ENCODE measurements at regions not wholly inside any gene's neighbourhood (a gene's known extent, or its start where the extent isn't known, plus 50 kb on each side); places are given as distances from the start of the nearest gene placed in this dataset.

GRCh38 chr7:131829947-131830558, 273.6 kb upstream of the PODXL start:
- POLR2A ChIA-PET: no interaction called here
- Histone ChIP-seq H3K27ac (ENCODE audit: low read depth in 2 of 2, low read length in 1 of 2) (no peak overlapping the region), H2AFZ (ENCODE audit: low read depth) (no peak overlapping the region), H3K9me3 (no peaks in the 10 kb centered on the region), H3K4me2 (no peak overlapping the region), H3K36me3 (replicated peaks in 1 of 2; ENCODE audit: control insufficient read depth in 1 of 2, insufficient read depth in 2 of 2, low read length in 1 of 2) (no peaks in the 10 kb centered on the region), H3K4me1 (ENCODE audit: control insufficient read depth in 1 of 2, insufficient read depth in 2 of 2, low read depth in 1 of 2, low read length in 1 of 2) (no peaks in the 10 kb centered on the region), H3F3A (replicated peaks; ENCODE audit: insufficient read depth) (no peaks in the 10 kb centered on the region), H3K27me3 (ENCODE audit: insufficient read depth) (no peaks in the 10 kb centered on the region), H3K79me2 (ENCODE audit: insufficient read depth) (no peaks in the 10 kb centered on the region), H3K4me3 (ENCODE audit: low read depth in 2 of 2, low read length in 1 of 2) (no peak overlapping the region), H3K9ac (no peak overlapping the region), H3K9me2 (no peaks in the 10 kb centered on the region), H4K20me1 (ENCODE audit: insufficient read depth) (no peaks in the 10 kb centered on the region)
- peak; percentile 43 for DNase-seq
- no peak for TF ChIP-seq RXRA (IDR thresholded peaks at IDR 0.05; ENCODE audit: borderline replicate concordance, low read depth)
- no peak for TF ChIP-seq FOSL2 (IDR thresholded peaks at IDR 0.05; ENCODE audit: borderline replicate concordance, low read depth)
- no peak for TF ChIP-seq USF2 (IDR thresholded peaks at IDR 0.05; ENCODE audit: borderline replicate concordance, low read depth, low read length)
- TF ChIP-seq MXI1 (IDR thresholded peaks at IDR 0.05; ENCODE audit: low read depth, low read length): no peak
- WGBS (ENCODE audit: low lambda C conversion rate): 52% methylated on average over 17 of the region's 18 CpGs
- CTCF ChIA-PET: interaction anchor here (0.5 to 1.4 kb wide), 7 partner anchors 15 to 139 kb away, joined by 3 to 8 read pairs (median 3); no protein-coding TSS in a partner anchor

- no peak overlapping the region for H3K4me2 ChIP-seq
- no peak for DNase-seq
- no peak for TF ChIP-seq GABPA (IDR thresholded peaks at IDR 0.05; ENCODE audit: low read depth)
- TF ChIP-seq USF2 (IDR thresholded peaks at IDR 0.05; ENCODE audit: borderline replicate concordance, low read depth, low read length): no peak
- TF ChIP-seq FOSL2 (IDR thresholded peaks at IDR 0.05; ENCODE audit: borderline replicate concordance, low read depth): no peak
- no peak for TF ChIP-seq NRF1 (IDR thresholded peaks at IDR 0.05; ENCODE audit: low read depth, low read length)
- TF ChIP-seq RCOR1 (IDR thresholded peaks at IDR 0.05; ENCODE audit: low read length): no peak
- TF ChIP-seq MXI1 (IDR thresholded peaks at IDR 0.05; ENCODE audit: low read depth, low read length): no peak
- no peak for TF ChIP-seq RAD21 (IDR thresholded peaks at IDR 0.05; ENCODE audit: low read length)
- no peak for TF ChIP-seq POLR2AphosphoS5 (IDR thresholded peaks at IDR 0.05; ENCODE audit: low read depth, low read length)
- TF ChIP-seq PBX3 (IDR thresholded peaks at IDR 0.05): no peak
- TF ChIP-seq TAF1 (IDR thresholded peaks at IDR 0.05; ENCODE audit: borderline replicate concordance, low read depth, low read length): no peak
- TF ChIP-seq MEF2A (IDR thresholded peaks at IDR 0.05; ENCODE audit: borderline replicate concordance, low read depth): no peak
- no peak for TF ChIP-seq TEAD4 (IDR thresholded peaks at IDR 0.05; ENCODE audit: borderline replicate concordance, insufficient read depth)
- TF ChIP-seq EP300 (IDR thresholded peaks at IDR 0.05; ENCODE audit: borderline replicate concordance in 1 of 2, low read depth in 1 of 2, low read length in 1 of 2): no peak
- no peak for TF ChIP-seq JUND (IDR thresholded peaks at IDR 0.05)
- no peak for TF ChIP-seq CTCF (IDR thresholded peaks at IDR 0.05)
- no peak for TF ChIP-seq USF1 (IDR thresholded peaks at IDR 0.05; ENCODE audit: borderline replicate concordance, low read depth)
- TF ChIP-seq ZBTB33 (IDR thresholded peaks at IDR 0.05; ENCODE audit: borderline replicate concordance, low read depth): no peak
- TF ChIP-seq CHD2 (IDR thresholded peaks at IDR 0.05; ENCODE audit: low read length, partially characterized antibody): no peak
Measured at GRCh38 chr7:131827421-131827820, 271.0 kb upstream of the PODXL start.

More at GRCh38 chr7:131827421-131827820, 271.0 kb upstream of the PODXL start:
- no peak overlapping the region for H3K9ac ChIP-seq
- H2AFZ ChIP-seq (ENCODE audit: low read depth): no peak overlapping the region
- H3F3A ChIP-seq (replicated peaks; ENCODE audit: insufficient read depth): no peaks in the 10 kb centered on the region
- H3K4me1 ChIP-seq (ENCODE audit: control insufficient read depth in 1 of 2, insufficient read depth in 2 of 2, low read depth in 1 of 2, low read length in 1 of 2): no peaks in the 10 kb centered on the region
- ChIA-PET CTCF (interaction anchor here (0.7 to 1.6 kb wide), 3 partner anchors 8 to 32 kb away, joined by 3 to 6 read pairs (median 4); no protein-coding TSS in a partner anchor), POLR2A (no interaction called here)
- no peaks in the 10 kb centered on the region for H4K20me1 ChIP-seq (ENCODE audit: insufficient read depth)
- no peaks in the 10 kb centered on the region for H3K36me3 ChIP-seq (replicated peaks in 1 of 2; ENCODE audit: control insufficient read depth in 1 of 2, insufficient read depth in 2 of 2, low read length in 1 of 2)
- H3K9me3 ChIP-seq: no peaks in the 10 kb centered on the region
- no peak overlapping the region for H3K27ac ChIP-seq (ENCODE audit: low read depth in 2 of 2, low read length in 1 of 2)
- no peak overlapping the region for H3K4me3 ChIP-seq (ENCODE audit: low read depth in 2 of 2, low read length in 1 of 2)
- H3K79me2 ChIP-seq (ENCODE audit: insufficient read depth): no peaks in the 10 kb centered on the region
- WGBS (ENCODE audit: low lambda C conversion rate): 82% methylated on average over 5 of the region's 5 CpGs
- H3K9me2 ChIP-seq: no peaks in the 10 kb centered on the region
- H3K27me3 ChIP-seq (ENCODE audit: insufficient read depth): peaks cover 8% of the 10 kb centered on the region; the same call in 1 of the 2 replicates

Data from SK-N-SH (cell line).